NT2/D1 (cell line): ENCODE measurements at regions not wholly inside any gene's neighbourhood (a gene's known extent, or its start where the extent isn't known, plus 50 kb on each side); places are given as distances from the start of the nearest gene placed in this dataset.
"Not testable (repeated sequence)": the region's sequence is repeated elsewhere in the genome, so short reads cannot be mapped to it uniquely, and the experiment has no call there.

Experiments used
- SUZ12 ChIP-seq: IDR thresholded peaks from 2 replicates; pipeline ENCODE4 v1.6.1; 2011; ENCODE audit not compliant: insufficient read length, insufficient read depth; ENCODE audit errors: extremely low read depth
- YY1 ChIP-seq: IDR thresholded peaks from 2 replicates; pipeline ENCODE4 v1.6.1; 2011; ENCODE audit not compliant: insufficient read length, insufficient read depth
- ZNF274 ChIP-seq: IDR thresholded peaks from 2 replicates; pipeline ENCODE4 v1.6.1; 2011; ENCODE audit warnings: mild to moderate bottlenecking, low read depth, low read length

DNA sequence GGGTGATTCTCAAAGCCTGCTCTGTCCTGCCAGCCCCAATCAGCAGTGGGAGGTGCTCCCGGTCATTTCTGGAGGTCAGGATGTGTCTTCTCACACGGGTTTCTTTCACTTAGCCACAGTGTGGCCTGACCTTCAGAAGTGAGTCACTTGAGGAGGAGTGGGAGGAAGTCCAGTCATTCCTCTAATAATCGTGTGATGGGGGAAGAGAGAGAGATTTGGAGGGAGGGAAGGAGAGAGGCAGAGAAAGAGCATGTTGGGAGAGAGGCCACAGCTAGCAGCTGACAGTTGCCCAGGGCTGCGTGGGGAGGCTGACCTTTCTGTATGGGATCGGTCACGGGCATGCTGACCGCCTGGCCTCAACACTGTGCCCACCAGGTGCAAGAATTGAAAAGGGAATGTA, 139.9 kb downstream of the NPIPB11 start:
- not testable (repeated sequence) for TF ChIP-seq YY1, ZNF274, SUZ12
